ENCODE measurements at regions not wholly inside any gene's neighbourhood (a gene's known extent, or its start where the extent isn't known, plus 50 kb on each side); places are given as distances from the start of the nearest gene placed in this dataset.
A peak's percentile ranks its signal among the peaks of the same experiment; 100 is the strongest.

DNA sequence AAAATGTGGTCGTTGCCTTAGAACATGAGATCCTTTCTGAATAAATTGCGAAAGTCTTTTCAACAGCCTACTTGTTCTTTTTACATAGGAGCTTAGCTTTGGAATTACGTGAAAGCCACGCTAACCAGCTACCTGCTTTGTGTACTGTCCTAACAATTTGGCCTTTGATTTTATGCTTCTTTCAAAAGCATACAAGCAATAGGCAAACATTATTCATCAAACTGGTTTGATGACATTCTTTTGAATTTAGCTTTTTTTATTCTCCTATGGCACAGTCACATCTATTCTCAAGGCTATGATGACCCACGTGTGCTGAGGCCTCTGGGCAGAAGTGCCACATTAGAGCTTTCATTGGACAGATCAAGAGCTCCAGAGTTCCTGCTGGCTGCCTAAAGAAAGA lies 178.0 kb upstream of the DPT start:
- Histone ChIP-seq H3K27ac (ENCODE audit: low read depth in 2 of 2, low read length in 2 of 2) (no peak overlapping the region), H3K27me3 (ENCODE audit: control insufficient read depth, insufficient read depth, low read length) (no peaks in the 10 kb centered on the region), H3K4me1 (ENCODE audit: control insufficient read depth in 2 of 3, insufficient read depth in 2 of 3, low read depth in 1 of 3, low read length in 3 of 3) (peaks cover 0 to 13% (median 3%) of the 10 kb centered on the region in 3 donors), H3K36me3 (ENCODE audit: control insufficient read depth in 2 of 3, insufficient read depth in 3 of 3, low read length in 3 of 3) (no peaks in the 10 kb centered on the region), H3K4me3 (ENCODE audit: low read length in 3 of 3) (no peak overlapping the region), H3K9me3 (ENCODE audit: control insufficient read depth in 2 of 3, insufficient read depth in 1 of 3, low read length in 3 of 3) (no peaks in the 10 kb centered on the region), H3K9ac (ENCODE audit: low read length in 3 of 3) (no peak overlapping the region)
- intact Hi-C loops (cut with DNase I) = no loop called here
- TF ChIP-seq, protein P1, sequence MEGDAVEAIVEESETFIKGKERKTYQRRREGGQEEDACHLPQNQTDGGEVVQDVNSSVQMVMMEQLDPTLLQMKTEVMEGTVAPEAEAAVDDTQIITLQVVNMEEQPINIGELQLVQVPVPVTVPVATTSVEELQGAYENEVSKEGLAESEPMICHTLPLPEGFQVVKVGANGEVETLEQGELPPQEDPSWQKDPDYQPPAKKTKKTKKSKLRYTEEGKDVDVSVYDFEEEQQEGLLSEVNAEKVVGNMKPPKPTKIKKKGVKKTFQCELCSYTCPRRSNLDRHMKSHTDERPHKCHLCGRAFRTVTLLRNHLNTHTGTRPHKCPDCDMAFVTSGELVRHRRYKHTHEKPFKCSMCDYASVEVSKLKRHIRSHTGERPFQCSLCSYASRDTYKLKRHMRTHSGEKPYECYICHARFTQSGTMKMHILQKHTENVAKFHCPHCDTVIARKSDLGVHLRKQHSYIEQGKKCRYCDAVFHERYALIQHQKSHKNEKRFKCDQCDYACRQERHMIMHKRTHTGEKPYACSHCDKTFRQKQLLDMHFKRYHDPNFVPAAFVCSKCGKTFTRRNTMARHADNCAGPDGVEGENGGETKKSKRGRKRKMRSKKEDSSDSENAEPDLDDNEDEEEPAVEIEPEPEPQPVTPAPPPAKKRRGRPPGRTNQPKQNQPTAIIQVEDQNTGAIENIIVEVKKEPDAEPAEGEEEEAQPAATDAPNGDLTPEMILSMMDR (IDR thresholded peaks at IDR 0.05; ENCODE audit: borderline replicate concordance, extremely low read depth, insufficient read depth) = no peak
- DNase-seq (no peak), FAIRE-seq (no peak)

DNA sequence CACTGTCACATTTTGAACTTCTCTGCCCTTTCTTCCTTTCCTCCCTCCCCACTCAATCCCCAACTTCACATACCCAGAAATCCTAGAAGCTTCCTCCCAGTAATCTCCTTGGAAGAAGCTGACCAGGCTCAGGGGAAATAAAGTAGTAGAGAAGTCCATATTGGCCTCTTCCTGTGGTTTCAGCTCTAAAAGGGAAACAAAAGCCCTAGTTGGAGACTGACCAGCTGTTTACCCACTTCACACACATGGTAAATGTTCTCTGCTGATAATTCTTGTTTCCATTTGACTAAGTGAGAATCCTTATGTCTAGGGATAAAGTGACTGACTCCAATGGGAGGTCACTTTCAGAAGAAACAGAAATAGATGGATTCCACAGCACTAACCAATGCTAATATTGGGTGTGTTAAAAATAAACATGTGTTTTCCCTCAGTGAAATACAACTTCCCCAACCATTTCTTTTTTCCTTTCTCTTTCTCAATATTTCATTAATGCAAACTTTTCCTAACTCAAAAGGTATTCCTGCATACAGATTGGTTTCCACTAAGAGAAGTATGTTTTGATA lies 178.9 kb upstream of the DPT start:
- H3K27me3 ChIP-seq (ENCODE audit: control insufficient read depth, insufficient read depth, low read length) = no peaks in the 10 kb centered on the region
- H3K4me3 ChIP-seq (ENCODE audit: low read length in 3 of 3) = no peak overlapping the region
- peaks cover 0 to 13% (median 3%) of the 10 kb centered on the region in 3 donors for H3K4me1 ChIP-seq (ENCODE audit: control insufficient read depth in 2 of 3, insufficient read depth in 2 of 3, low read depth in 1 of 3, low read length in 3 of 3)
- no peak overlapping the region for H3K9ac ChIP-seq (ENCODE audit: low read length in 3 of 3)
- intact Hi-C loops (cut with DNase I) = no loop called here
- H3K27ac ChIP-seq (ENCODE audit: low read depth in 2 of 2, low read length in 2 of 2) = peak overlapping the region in 1 of 2 donors; percentile 11
- FAIRE-seq = no peak
- TF ChIP-seq, protein P1 (IDR thresholded peaks at IDR 0.05; ENCODE audit: borderline replicate concordance, extremely low read depth, insufficient read depth) = no peak
- DNase-seq = peak in 1 of 5 donors; percentile 37
- H3K36me3 ChIP-seq (ENCODE audit: control insufficient read depth in 2 of 3, insufficient read depth in 3 of 3, low read length in 3 of 3) = no peaks in the 10 kb centered on the region
- no peaks in the 10 kb centered on the region for H3K9me3 ChIP-seq (ENCODE audit: control insufficient read depth in 2 of 3, insufficient read depth in 1 of 3, low read length in 3 of 3)

DNA sequence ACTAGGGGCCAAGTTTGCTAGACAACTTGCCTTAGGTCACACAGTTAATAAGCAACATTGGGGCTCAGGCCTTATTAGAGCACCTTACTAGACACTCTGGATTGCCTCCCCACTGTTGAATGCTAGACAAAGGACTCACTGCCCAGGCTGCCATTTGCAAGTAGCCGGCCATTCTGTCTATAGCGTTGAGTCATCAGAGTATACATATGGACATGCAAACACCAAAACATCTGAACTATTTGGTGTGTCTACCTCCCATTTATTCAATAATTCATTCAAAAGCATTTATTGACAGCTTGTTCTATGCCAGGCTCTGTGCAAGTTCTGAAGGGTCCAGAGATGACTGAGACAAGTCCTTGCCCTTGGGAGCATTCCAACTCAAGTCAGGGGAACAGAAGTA lies 181.4 kb upstream of the DPT start:
- TF ChIP-seq, protein P1 (IDR thresholded peaks at IDR 0.05; ENCODE audit: borderline replicate concordance, extremely low read depth, insufficient read depth) = no peak
- Histone ChIP-seq H3K4me3 (ENCODE audit: low read length in 3 of 3) (no peak overlapping the region), H3K36me3 (ENCODE audit: control insufficient read depth in 2 of 3, insufficient read depth in 3 of 3, low read length in 3 of 3) (no peaks in the 10 kb centered on the region), H3K4me1 (ENCODE audit: control insufficient read depth in 2 of 3, insufficient read depth in 2 of 3, low read depth in 1 of 3, low read length in 3 of 3) (peaks cover 0 to 13% (median 3%) of the 10 kb centered on the region in 3 donors), H3K9me3 (ENCODE audit: control insufficient read depth in 2 of 3, insufficient read depth in 1 of 3, low read length in 3 of 3) (no peaks in the 10 kb centered on the region), H3K27ac (ENCODE audit: low read depth in 2 of 2, low read length in 2 of 2) (no peak overlapping the region), H3K9ac (ENCODE audit: low read length in 3 of 3) (no peak overlapping the region), H3K27me3 (ENCODE audit: control insufficient read depth, insufficient read depth, low read length) (no peaks in the 10 kb centered on the region)
- intact Hi-C loops (cut with DNase I) = no loop called here
- FAIRE-seq (no peak), DNase-seq (no peak)

DNA sequence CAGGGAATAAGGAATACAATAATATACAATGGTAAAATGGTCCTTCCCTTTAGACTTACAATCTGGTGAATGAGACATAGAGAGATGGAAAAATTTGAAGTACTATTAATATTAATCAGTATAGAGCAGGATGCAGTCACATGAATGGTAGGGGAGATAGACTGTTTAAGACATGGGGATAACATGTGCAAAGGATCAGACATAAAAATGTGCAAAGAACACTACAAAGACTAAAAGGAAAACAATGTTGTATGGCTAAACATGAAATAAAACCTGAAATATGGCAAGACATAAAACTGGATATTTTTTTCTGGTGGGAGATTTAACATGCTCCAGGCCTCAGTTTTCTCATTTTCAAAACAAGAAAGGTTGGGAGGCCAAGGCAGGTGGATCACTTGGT lies 182.4 kb upstream of the DPT start:
- no peaks in the 10 kb centered on the region for H3K36me3 ChIP-seq (ENCODE audit: control insufficient read depth in 2 of 3, insufficient read depth in 3 of 3, low read length in 3 of 3)
- H3K9ac ChIP-seq (ENCODE audit: low read length in 3 of 3) = no peak overlapping the region
- H3K27ac ChIP-seq (ENCODE audit: low read depth in 2 of 2, low read length in 2 of 2) = no peak overlapping the region
- H3K9me3 ChIP-seq (ENCODE audit: control insufficient read depth in 2 of 3, insufficient read depth in 1 of 3, low read length in 3 of 3) = no peaks in the 10 kb centered on the region
- FAIRE-seq (no peak), DNase-seq (peak in 1 of 5 donors; percentile 75)
- TF ChIP-seq, protein P1 (IDR thresholded peaks at IDR 0.05; ENCODE audit: borderline replicate concordance, extremely low read depth, insufficient read depth) = no peak
- intact Hi-C loops (cut with DNase I) = no loop called here
- H3K27me3 ChIP-seq (ENCODE audit: control insufficient read depth, insufficient read depth, low read length) = no peaks in the 10 kb centered on the region
- no peak overlapping the region for H3K4me3 ChIP-seq (ENCODE audit: low read length in 3 of 3)
- peaks cover 0 to 13% (median 3%) of the 10 kb centered on the region in 3 donors for H3K4me1 ChIP-seq (ENCODE audit: control insufficient read depth in 2 of 3, insufficient read depth in 2 of 3, low read depth in 1 of 3, low read length in 3 of 3)

Measured in kidney (tissue), 13 donors.